ENCODE measurements at regions not wholly inside any gene's neighbourhood (a gene's known extent, or its start where the extent isn't known, plus 50 kb on each side); places are given as distances from the start of the nearest gene placed in this dataset.

GRCh38 chr2:217193431-217194340, 333.8 kb upstream of the TNP1 start:
- H3K27ac ChIP-seq (ENCODE audit: low read depth in 1 of 2, low read length in 2 of 2): no peak overlapping the region
- DNase-seq (no peak), ATAC-seq (ENCODE audit: low FRiP score) (no peak)
- H3K9me3 ChIP-seq (ENCODE audit: control insufficient read depth, low read length): peaks cover 5% of the 10 kb centered on the region
- H3K4me1 ChIP-seq (ENCODE audit: control insufficient read depth in 1 of 2, insufficient read depth in 2 of 2, low read length in 2 of 2): peaks cover 2 to 4% of the 10 kb centered on the region in 2 donors
- H3K4me3 ChIP-seq (ENCODE audit: low read length in 2 of 2): no peak overlapping the region
- no peaks in the 10 kb centered on the region for H3K36me3 ChIP-seq (ENCODE audit: control insufficient read depth in 1 of 2, insufficient read depth in 2 of 2, low read length in 1 of 2)
- no peaks in the 10 kb centered on the region for H3K27me3 ChIP-seq (ENCODE audit: control insufficient read depth in 1 of 2, insufficient read depth in 2 of 2, low read length in 1 of 2)
- intact Hi-C loops (cut with DNase I): no loop called here
- 93% methylated on average over 9 of the region's 9 CpGs for WGBS, 2 donors

- no peaks in the 10 kb centered on the region for H3K27me3 ChIP-seq (ENCODE audit: control insufficient read depth in 1 of 2, insufficient read depth in 2 of 2, low read length in 1 of 2)
- H3K9me3 ChIP-seq (ENCODE audit: control insufficient read depth, low read length): peaks cover 5% of the 10 kb centered on the region
- H3K36me3 ChIP-seq (ENCODE audit: control insufficient read depth in 1 of 2, insufficient read depth in 2 of 2, low read length in 1 of 2): no peaks in the 10 kb centered on the region
- intact Hi-C loops (cut with DNase I): no loop called here
- H3K27ac ChIP-seq (ENCODE audit: low read depth in 1 of 2, low read length in 2 of 2): no peak overlapping the region
- ATAC-seq (ENCODE audit: low FRiP score): no peak
- DNase-seq: no peak
- WGBS, 2 donors: 85 to 94% methylated on average over 2 of the region's 2 CpGs
- H3K4me3 ChIP-seq (ENCODE audit: low read length in 2 of 2): no peak overlapping the region
- peaks cover 2 to 4% of the 10 kb centered on the region in 2 donors for H3K4me1 ChIP-seq (ENCODE audit: control insufficient read depth in 1 of 2, insufficient read depth in 2 of 2, low read length in 2 of 2)
Observed at GRCh38 chr2:217192366-217192765, 332.5 kb upstream of the TNP1 start.

- Histone ChIP-seq H3K4me3 (ENCODE audit: low read length in 2 of 2) (no peak overlapping the region), H3K36me3 (ENCODE audit: control insufficient read depth in 1 of 2, insufficient read depth in 2 of 2, low read length in 1 of 2) (no peaks in the 10 kb centered on the region), H3K27me3 (ENCODE audit: control insufficient read depth in 1 of 2, insufficient read depth in 2 of 2, low read length in 1 of 2) (no peaks in the 10 kb centered on the region), H3K4me1 (ENCODE audit: control insufficient read depth in 1 of 2, insufficient read depth in 2 of 2, low read length in 2 of 2) (peaks cover 2 to 7% of the 10 kb centered on the region in 2 donors), H3K27ac (ENCODE audit: low read depth in 1 of 2, low read length in 2 of 2) (no peak overlapping the region), H3K9me3 (ENCODE audit: control insufficient read depth, low read length) (no peaks in the 10 kb centered on the region)
- DNase-seq (no peak), ATAC-seq (ENCODE audit: low FRiP score) (no peak)
- 98 to 100% methylated on average over 2 of the region's 2 CpGs for WGBS, 2 donors
- intact Hi-C loops (cut with DNase I): loop anchor here in 1 of 2 donors (5.0 kb wide), 1 partner anchor 33 kb away; no protein-coding TSS in a partner anchor
Observed at GRCh38 chr2:217189747-217190146, 329.9 kb upstream of the TNP1 start.

GRCh38 chr2:217189131-217189530, 329.3 kb upstream of the TNP1 start:
- Histone ChIP-seq H3K36me3 (ENCODE audit: control insufficient read depth in 1 of 2, insufficient read depth in 2 of 2, low read length in 1 of 2) (no peaks in the 10 kb centered on the region), H3K4me3 (ENCODE audit: low read length in 2 of 2) (no peak overlapping the region), H3K27ac (ENCODE audit: low read depth in 1 of 2, low read length in 2 of 2) (no peak overlapping the region), H3K27me3 (ENCODE audit: control insufficient read depth in 1 of 2, insufficient read depth in 2 of 2, low read length in 1 of 2) (no peaks in the 10 kb centered on the region), H3K9me3 (ENCODE audit: control insufficient read depth, low read length) (no peaks in the 10 kb centered on the region), H3K4me1 (ENCODE audit: control insufficient read depth in 1 of 2, insufficient read depth in 2 of 2, low read length in 2 of 2) (peaks cover 2 to 7% of the 10 kb centered on the region in 2 donors)
- WGBS, 2 donors: 85 to 91% methylated on average over 6 of the region's 6 CpGs
- DNase-seq (no peak), ATAC-seq (ENCODE audit: low FRiP score) (no peak)
- intact Hi-C loops (cut with DNase I): loop anchor here in 1 of 2 donors (5.0 kb wide), 1 partner anchor 33 kb away; no protein-coding TSS in a partner anchor

GRCh38 chr2:217186668-217187159, 326.9 kb upstream of the TNP1 start:
- Histone ChIP-seq H3K27me3 (ENCODE audit: control insufficient read depth in 1 of 2, insufficient read depth in 2 of 2, low read length in 1 of 2) (no peaks in the 10 kb centered on the region), H3K4me1 (ENCODE audit: control insufficient read depth in 1 of 2, insufficient read depth in 2 of 2, low read length in 2 of 2) (peaks cover 4 to 7% of the 10 kb centered on the region in 2 donors), H3K9me3 (ENCODE audit: control insufficient read depth, low read length) (no peaks in the 10 kb centered on the region), H3K4me3 (ENCODE audit: low read length in 2 of 2) (no peak overlapping the region), H3K27ac (ENCODE audit: low read depth in 1 of 2, low read length in 2 of 2) (peak overlapping the region in 1 of 2 donors; percentile 96), H3K36me3 (ENCODE audit: control insufficient read depth in 1 of 2, insufficient read depth in 2 of 2, low read length in 1 of 2) (no peaks in the 10 kb centered on the region)
- peak in 1 of 2 donors; percentile 50 for DNase-seq
- WGBS, 2 donors: 9 to 14% methylated on average over 3 of the region's 3 CpGs
- peak; percentile 90 for ATAC-seq (ENCODE audit: low FRiP score)
- intact Hi-C loops (cut with DNase I): loop anchor here in 1 of 2 donors (5.0 kb wide), 1 partner anchor 36 kb away; no protein-coding TSS in a partner anchor

GRCh38 chr2:217186152-217186551, 326.3 kb upstream of the TNP1 start:
- WGBS, 2 donors: 76% methylated on average over 6 of the region's 6 CpGs
- Histone ChIP-seq H3K27ac (ENCODE audit: low read depth in 1 of 2, low read length in 2 of 2) (peak overlapping the region; percentile 96), H3K27me3 (ENCODE audit: control insufficient read depth in 1 of 2, insufficient read depth in 2 of 2, low read length in 1 of 2) (no peaks in the 10 kb centered on the region), H3K9me3 (ENCODE audit: control insufficient read depth, low read length) (no peaks in the 10 kb centered on the region), H3K4me3 (ENCODE audit: low read length in 2 of 2) (no peak overlapping the region), H3K4me1 (ENCODE audit: control insufficient read depth in 1 of 2, insufficient read depth in 2 of 2, low read length in 2 of 2) (peaks cover 4 to 7% of the 10 kb centered on the region in 2 donors), H3K36me3 (ENCODE audit: control insufficient read depth in 1 of 2, insufficient read depth in 2 of 2, low read length in 1 of 2) (no peaks in the 10 kb centered on the region)
- no peak for DNase-seq
- intact Hi-C loops (cut with DNase I): loop anchor here in 1 of 2 donors (5.0 kb wide), 1 partner anchor 36 kb away; no protein-coding TSS in a partner anchor
- peak; percentile 73 for ATAC-seq (ENCODE audit: low FRiP score)

GRCh38 chr2:217185265-217185995, 325.6 kb upstream of the TNP1 start:
- Histone ChIP-seq H3K9me3 (ENCODE audit: control insufficient read depth, low read length) (no peaks in the 10 kb centered on the region), H3K4me1 (ENCODE audit: control insufficient read depth in 1 of 2, insufficient read depth in 2 of 2, low read length in 2 of 2) (peaks cover 5 to 7% of the 10 kb centered on the region in 2 donors), H3K27me3 (ENCODE audit: control insufficient read depth in 1 of 2, insufficient read depth in 2 of 2, low read length in 1 of 2) (no peaks in the 10 kb centered on the region), H3K36me3 (ENCODE audit: control insufficient read depth in 1 of 2, insufficient read depth in 2 of 2, low read length in 1 of 2) (no peaks in the 10 kb centered on the region), H3K4me3 (ENCODE audit: low read length in 2 of 2) (no peak overlapping the region), H3K27ac (ENCODE audit: low read depth in 1 of 2, low read length in 2 of 2) (peak overlapping the region; percentile 81 to 96)
- ATAC-seq (ENCODE audit: low FRiP score) (no peak), DNase-seq (no peak)
- WGBS, 2 donors: 52 to 53% methylated on average over 7 of the region's 7 CpGs
- intact Hi-C loops (cut with DNase I): loop anchor here in 1 of 2 donors (5.0 kb wide), 1 partner anchor 37 kb away; no protein-coding TSS in a partner anchor

GRCh38 chr2:217184242-217184641, 324.4 kb upstream of the TNP1 start:
- ATAC-seq (ENCODE audit: low FRiP score): no peak
- H3K27me3 ChIP-seq (ENCODE audit: control insufficient read depth in 1 of 2, insufficient read depth in 2 of 2, low read length in 1 of 2): no peaks in the 10 kb centered on the region
- peaks cover 3 to 7% of the 10 kb centered on the region in 2 donors for H3K4me1 ChIP-seq (ENCODE audit: control insufficient read depth in 1 of 2, insufficient read depth in 2 of 2, low read length in 2 of 2)
- 78 to 81% methylated on average over 2 of the region's 2 CpGs for WGBS, 2 donors
- H3K4me3 ChIP-seq (ENCODE audit: low read length in 2 of 2): no peak overlapping the region
- intact Hi-C loops (cut with DNase I): no loop called here
- no peaks in the 10 kb centered on the region for H3K36me3 ChIP-seq (ENCODE audit: control insufficient read depth in 1 of 2, insufficient read depth in 2 of 2, low read length in 1 of 2)
- no peak for DNase-seq
- no peak overlapping the region for H3K27ac ChIP-seq (ENCODE audit: low read depth in 1 of 2, low read length in 2 of 2)
- no peaks in the 10 kb centered on the region for H3K9me3 ChIP-seq (ENCODE audit: control insufficient read depth, low read length)

All from aorta (tissue), 5 donors.